ENCODE measurements at regions not wholly inside any gene's neighbourhood (a gene's known extent, or its start where the extent isn't known, plus 50 kb on each side); places are given as distances from the start of the nearest gene placed in this dataset.

DNA sequence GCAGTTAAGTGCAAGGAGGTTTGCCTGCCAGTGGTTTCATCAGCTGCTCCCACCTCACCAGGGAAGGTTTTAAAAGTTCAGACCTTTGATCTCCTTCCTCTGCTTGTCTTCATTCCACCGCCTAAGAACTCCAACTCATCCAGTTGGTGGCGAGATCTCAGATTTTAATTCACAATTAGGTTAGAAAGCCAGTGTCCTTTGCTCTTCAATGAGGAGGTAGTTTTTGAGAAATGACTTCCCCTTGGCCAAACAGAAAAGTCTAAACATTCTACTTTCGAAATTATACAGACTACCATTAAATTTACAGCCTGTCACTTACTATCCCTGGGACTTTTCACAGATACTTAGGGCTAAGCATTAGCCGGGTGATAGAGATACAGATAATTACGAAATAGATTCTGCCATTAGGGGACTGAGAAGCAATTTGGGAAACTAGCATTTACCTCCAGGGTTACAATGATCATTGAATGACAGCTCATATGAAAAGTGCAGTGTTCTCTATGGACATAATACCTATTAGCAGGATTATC is 513.4 kb upstream of the GHITM start:
- no peak overlapping the region for H3K4me2 ChIP-seq
- no peaks in the 10 kb centered on the region for H3K79me2 ChIP-seq (ENCODE audit: insufficient read depth, low read depth)
- no peaks in the 10 kb centered on the region for H3K4me1 ChIP-seq (ENCODE audit: low read depth, poor library complexity, severe bottlenecking)
- H3K9ac ChIP-seq: no peak overlapping the region
- no peak overlapping the region for H3K27ac ChIP-seq
- no peak overlapping the region for H3K4me3 ChIP-seq (IDR thresholded peaks at IDR 0.05; ENCODE audit: insufficient read depth, low read depth, low read length)
- no peaks in the 10 kb centered on the region for H3K36me3 ChIP-seq (ENCODE audit: insufficient read depth)
- no peak for TF ChIP-seq CTCF (conservative IDR thresholded peaks at IDR 0.05; ENCODE audit: low read depth, low read length)
- H3K27me3 ChIP-seq (ENCODE audit: insufficient read depth, low read depth): no peaks in the 10 kb centered on the region
- H2AFZ ChIP-seq (ENCODE audit: low read depth): no peak overlapping the region
- no peaks in the 10 kb centered on the region for H4K20me1 ChIP-seq (ENCODE audit: insufficient read depth)

DNA sequence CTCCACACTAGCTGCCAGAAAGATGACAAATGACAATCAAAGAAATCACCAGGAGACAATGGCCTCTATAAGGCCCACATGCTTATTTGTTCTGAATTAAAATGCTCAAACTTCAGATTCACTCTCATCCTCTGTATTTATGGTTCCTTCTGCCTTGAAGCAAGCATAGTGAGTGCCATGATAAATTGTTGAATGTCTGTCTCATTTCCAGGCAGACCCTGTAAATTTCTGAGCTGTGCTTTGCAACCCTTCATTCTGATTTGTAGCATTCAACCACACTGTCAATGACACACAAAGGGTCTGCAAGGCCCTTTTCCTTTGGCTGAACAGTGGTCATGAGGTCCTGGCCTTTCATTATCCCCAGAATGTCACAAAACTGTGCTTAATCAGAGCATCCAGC is 506.6 kb upstream of the GHITM start:
- TF ChIP-seq CTCF (conservative IDR thresholded peaks at IDR 0.05; ENCODE audit: low read depth, low read length): no peak
- no peaks in the 10 kb centered on the region for H3K27me3 ChIP-seq (ENCODE audit: insufficient read depth, low read depth)
- no peaks in the 10 kb centered on the region for H3K4me1 ChIP-seq (ENCODE audit: low read depth, poor library complexity, severe bottlenecking)
- H3K9ac ChIP-seq: no peak overlapping the region
- H4K20me1 ChIP-seq (ENCODE audit: insufficient read depth): no peaks in the 10 kb centered on the region
- H3K4me2 ChIP-seq: no peak overlapping the region
- H3K27ac ChIP-seq: no peak overlapping the region
- no peaks in the 10 kb centered on the region for H3K79me2 ChIP-seq (ENCODE audit: insufficient read depth, low read depth)
- no peak overlapping the region for H3K4me3 ChIP-seq (IDR thresholded peaks at IDR 0.05; ENCODE audit: insufficient read depth, low read depth, low read length)
- H2AFZ ChIP-seq (ENCODE audit: low read depth): no peak overlapping the region
- no peaks in the 10 kb centered on the region for H3K36me3 ChIP-seq (ENCODE audit: insufficient read depth)

GRCh38 chr10:83633547-83633946 is 505.8 kb upstream of the GHITM start:
- no peak overlapping the region for H3K27ac ChIP-seq
- H3K27me3 ChIP-seq (ENCODE audit: insufficient read depth, low read depth): no peaks in the 10 kb centered on the region
- no peaks in the 10 kb centered on the region for H3K36me3 ChIP-seq (ENCODE audit: insufficient read depth)
- H3K79me2 ChIP-seq (ENCODE audit: insufficient read depth, low read depth): no peaks in the 10 kb centered on the region
- TF ChIP-seq CTCF (conservative IDR thresholded peaks at IDR 0.05; ENCODE audit: low read depth, low read length): no peak
- H3K4me2 ChIP-seq: no peak overlapping the region
- no peak overlapping the region for H2AFZ ChIP-seq (ENCODE audit: low read depth)
- no peaks in the 10 kb centered on the region for H4K20me1 ChIP-seq (ENCODE audit: insufficient read depth)
- no peak overlapping the region for H3K4me3 ChIP-seq (IDR thresholded peaks at IDR 0.05; ENCODE audit: insufficient read depth, low read depth, low read length)
- no peaks in the 10 kb centered on the region for H3K4me1 ChIP-seq (ENCODE audit: low read depth, poor library complexity, severe bottlenecking)
- no peak overlapping the region for H3K9ac ChIP-seq

- H3K79me2 ChIP-seq (ENCODE audit: insufficient read depth, low read depth): no peaks in the 10 kb centered on the region
- TF ChIP-seq CTCF (conservative IDR thresholded peaks at IDR 0.05; ENCODE audit: low read depth, low read length): no peak
Observed at GRCh38 chr10:83636826-83637225, 502.5 kb upstream of the GHITM start.

More at GRCh38 chr10:83636826-83637225, 502.5 kb upstream of the GHITM start:
- Histone ChIP-seq H3K9ac (no peak overlapping the region), H3K27me3 (ENCODE audit: insufficient read depth, low read depth) (no peaks in the 10 kb centered on the region), H2AFZ (ENCODE audit: low read depth) (no peak overlapping the region), H3K4me2 (no peak overlapping the region), H4K20me1 (ENCODE audit: insufficient read depth) (no peaks in the 10 kb centered on the region), H3K4me1 (ENCODE audit: low read depth, poor library complexity, severe bottlenecking) (no peaks in the 10 kb centered on the region), H3K4me3 (IDR thresholded peaks at IDR 0.05; ENCODE audit: insufficient read depth, low read depth, low read length) (no peak overlapping the region), H3K36me3 (ENCODE audit: insufficient read depth) (no peaks in the 10 kb centered on the region), H3K27ac (no peak overlapping the region)

Data from KMS-11 (cell line).